Stimulated activated CD4-positive, alpha-beta T cell treated with anti-CD3 and anti-CD28 coated beads, Interleukin-4, amount 100 ng/mL, for 1 hour (primary cell): ENCODE measurements at regions not wholly inside any gene's neighbourhood (a gene's known extent, or its start where the extent isn't known, plus 50 kb on each side); places are given as distances from the start of the nearest gene placed in this dataset.
"Not testable (repeated sequence)": the region's sequence is repeated elsewhere in the genome, so short reads cannot be mapped to it uniquely, and the experiment has no call there.

Source experiments
- DNase-seq: peaks from one replicate; pipeline ENCODE4 v3.0.0-alpha.2; 2020

- no peak for DNase-seq
These were observed 68.7 kb downstream of the VSIG4 start for GRCh38 chrX:65971151-65971550.

- DNase-seq = not testable (repeated sequence)
These were observed 72.7 kb downstream of the VSIG4 start for GRCh38 chrX:65967159-65967558.

- no peak for DNase-seq
These were observed 78.2 kb downstream of the VSIG4 start for GRCh38 chrX:65961714-65962113.

- no peak for DNase-seq
These were observed 91.8 kb downstream of the VSIG4 start for GRCh38 chrX:65948103-65948502.

- DNase-seq = no peak
These were observed 98.1 kb downstream of the VSIG4 start for GRCh38 chrX:65941775-65942174.

- DNase-seq = no peak
These were observed 106.7 kb downstream of the VSIG4 start for GRCh38 chrX:65933085-65933589.

- DNase-seq = no peak
These were observed 107.5 kb downstream of the VSIG4 start for GRCh38 chrX:65932173-65933084.

GRCh38 chrX:65928522-65928921, 111.4 kb downstream of the VSIG4 start:
- no peak for DNase-seq

GRCh38 chrX:65927386-65927785, 112.5 kb downstream of the VSIG4 start:
- DNase-seq = not testable (repeated sequence)

GRCh38 chrX:65926095-65927019, 113.5 kb downstream of the VSIG4 start:
- peak; percentile 25 for DNase-seq

GRCh38 chrX:65925592-65925991, 114.3 kb downstream of the VSIG4 start:
- DNase-seq = no peak

- DNase-seq = no peak
These were observed 114.9 kb downstream of the VSIG4 start for GRCh38 chrX:65925005-65925404.

GRCh38 chrX:65921363-65921762, 118.5 kb downstream of the VSIG4 start:
- DNase-seq = no peak

- DNase-seq = no peak
These were observed 119.3 kb downstream of the VSIG4 start for GRCh38 chrX:65920620-65921019.

GRCh38 chrX:65910899-65911298, 129.0 kb downstream of the VSIG4 start:
- no peak for DNase-seq

- no peak for DNase-seq
These were observed 136.1 kb downstream of the VSIG4 start for GRCh38 chrX:65903750-65904149.

GRCh38 chrX:65902011-65902410, 137.9 kb downstream of the VSIG4 start:
- DNase-seq = no peak

- DNase-seq = no peak
These were observed 138.7 kb downstream of the VSIG4 start for GRCh38 chrX:65900850-65901844.

GRCh38 chrX:65894133-65894532, 145.7 kb downstream of the VSIG4 start:
- DNase-seq = no peak

- not testable (repeated sequence) for DNase-seq
These were observed 148.1 kb downstream of the VSIG4 start for GRCh38 chrX:65891817-65892216.

GRCh38 chrX:65888150-65888549, 151.7 kb downstream of the VSIG4 start:
- DNase-seq = not testable (repeated sequence)

GRCh38 chrX:65883556-65883955, 156.3 kb downstream of the VSIG4 start:
- no peak for DNase-seq
